Suprapubic skin (tissue), 4 donors: ENCODE measurements at regions not wholly inside any gene's neighbourhood (a gene's known extent, or its start where the extent isn't known, plus 50 kb on each side); places are given as distances from the start of the nearest gene placed in this dataset.

Source experiments
- CTCF ChIP-seq, 2 donors: fragments of 200-600 bp in 1 of 2; fragments of 450-650 bp in 1 of 2; sonication (generic) in 1 of 2; IDR thresholded peaks; one replicate each; pipeline ENCODE4 v1.5.1; 2016 to 2019; ENCODE audit warnings: antibody characterized with exemption in 2 of 2, mild to moderate bottlenecking in 1 of 2, moderate library complexity in 1 of 2
- EP300 ChIP-seq: sonication (generic); formaldehyde crosslinking; IDR thresholded peaks from one replicate; pipeline ENCODE4 v1.6.1; 2017; ENCODE audit warnings: antibody characterized with exemption
- POLR2A ChIP-seq, 2 donors: fragments of 450-650 bp; IDR thresholded peaks; one replicate each; pipeline ENCODE4 v1.6.1; 2017; ENCODE audit warnings: antibody characterized with exemption in 2 of 2, mild to moderate bottlenecking in 2 of 2, moderate library complexity in 2 of 2
- POLR2AphosphoS5 ChIP-seq, 3 donors: sonication (generic); formaldehyde crosslinking; IDR thresholded peaks; one replicate each; pipeline ENCODE4 v1.6.1; 2017; ENCODE audit warnings: antibody characterized with exemption in 3 of 3

GRCh38 chr16:16890964-16891363 lies 512.0 kb downstream of the NPIPA7 start:
- no peak for TF ChIP-seq CTCF (IDR thresholded peaks at IDR 0.05)
- TF ChIP-seq EP300, result no peak
- TF ChIP-seq POLR2AphosphoS5 (IDR thresholded peaks at IDR 0.05), result no peak
- TF ChIP-seq POLR2A (IDR thresholded peaks at IDR 0.05), result no peak
